Choroid plexus epithelial cell (primary cell): ENCODE measurements at regions not wholly inside any gene's neighbourhood (a gene's known extent, or its start where the extent isn't known, plus 50 kb on each side); places are given as distances from the start of the nearest gene placed in this dataset.

Source experiments
- DNase-seq: peaks from one replicate; pipeline ENCODE4 v3.0.0-alpha.2; 2010; ENCODE audit warnings: low read depth
- H3K4me3 ChIP-seq: 2 replicates; pipeline ENCODE4 v1.5.1; 2011; ENCODE audit warnings: low read depth, mild to moderate bottlenecking, control low read depth, low read length, moderate library complexity
- CTCF ChIP-seq: conservative IDR thresholded peaks from 2 replicates; pipeline ENCODE4 v1.5.1; 2011; ENCODE audit warnings: low read depth, mild to moderate bottlenecking, control low read depth, inconsistent platforms, low read length, moderate library complexity

- DNase-seq: no peak
- no peak overlapping the region for H3K4me3 ChIP-seq
- no peak for TF ChIP-seq CTCF
Observed at GRCh38 chr6:33957892-33958525, 154.2 kb upstream of the MLN start.

DNA sequence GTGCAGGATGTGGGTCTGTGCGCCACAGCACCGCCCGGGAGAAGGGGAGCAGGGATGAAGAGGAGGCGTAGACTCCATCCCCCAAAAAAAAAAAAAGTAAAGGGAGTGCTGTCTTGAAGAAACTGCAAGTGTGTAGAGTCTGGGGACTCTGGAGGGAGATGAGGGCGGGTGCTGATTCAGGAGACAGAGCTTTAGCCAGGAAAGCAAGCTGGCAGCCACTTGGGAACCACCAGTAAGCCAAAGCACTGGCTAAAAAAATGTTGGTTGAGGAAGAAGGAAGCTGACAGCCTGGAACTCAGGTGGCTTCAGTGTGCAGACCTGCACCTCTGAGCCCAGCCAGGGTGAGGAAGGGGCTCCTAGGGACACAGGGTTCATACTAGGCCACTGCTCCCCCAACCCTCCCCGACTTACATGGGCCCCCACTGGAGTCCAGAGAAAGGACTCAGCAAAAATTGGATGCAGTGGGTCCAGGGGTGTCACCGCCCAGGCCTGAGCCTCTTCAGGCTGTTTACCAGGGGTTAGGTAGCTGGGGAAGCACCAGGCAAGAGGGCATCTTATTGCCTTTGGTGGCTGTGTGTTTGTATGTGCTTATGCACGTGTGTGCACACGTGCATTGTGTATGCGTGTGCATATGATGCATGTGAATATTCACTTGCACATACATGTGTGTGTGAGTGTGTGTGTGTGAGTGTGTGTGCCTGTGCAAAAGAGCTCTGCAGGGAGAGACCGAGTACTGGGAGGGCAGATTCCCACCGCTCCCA, 153.5 kb upstream of the MLN start:
- DNase-seq: no peak
- H3K4me3 ChIP-seq: no peak overlapping the region

DNA sequence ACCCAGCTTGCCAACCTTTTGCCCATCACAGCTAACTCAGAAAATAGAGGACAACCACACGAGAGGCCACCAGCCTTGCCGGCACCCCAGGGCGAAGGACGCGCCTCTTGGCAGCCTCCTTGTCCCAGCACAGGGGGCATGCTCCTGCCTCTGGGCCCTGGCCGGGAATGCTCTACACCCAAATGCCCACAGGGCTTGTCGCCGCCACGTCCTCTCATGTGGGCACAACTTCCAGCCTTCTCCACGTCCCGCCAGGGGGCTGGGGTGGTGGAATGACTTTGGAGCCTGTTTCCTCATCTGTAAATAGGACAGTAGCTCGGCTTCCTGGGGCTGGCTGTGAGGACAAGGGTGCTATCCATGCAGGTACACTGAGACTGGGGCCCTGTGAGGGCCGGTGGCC, 152.4 kb upstream of the MLN start:
- no peak for DNase-seq
- no peak overlapping the region for H3K4me3 ChIP-seq
- no peak for TF ChIP-seq CTCF

More for the DNA sequence above, 153.5 kb upstream of the MLN start:
- no peak for TF ChIP-seq CTCF

DNA sequence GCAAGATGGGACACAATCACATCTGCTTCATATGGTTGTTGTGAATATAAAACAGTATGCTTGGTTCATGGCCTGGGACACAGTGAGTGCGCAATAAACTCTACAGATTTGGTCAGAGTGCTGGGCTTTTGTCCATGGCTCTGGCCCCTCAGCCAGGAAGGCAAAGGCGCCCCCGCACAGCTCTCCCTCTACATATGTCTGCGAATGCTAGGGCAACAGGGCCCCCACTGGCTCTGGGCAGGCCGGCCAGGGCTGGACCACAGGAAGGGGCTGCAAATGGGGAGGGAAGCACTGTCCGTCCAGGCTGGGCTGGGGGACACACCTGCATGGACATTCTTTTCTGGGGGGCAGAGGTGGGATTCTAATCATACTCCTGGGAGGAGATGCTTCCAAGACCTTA, 151.8 kb upstream of the MLN start:
- no peak for DNase-seq
- TF ChIP-seq CTCF: no peak
- H3K4me3 ChIP-seq: no peak overlapping the region

DNA sequence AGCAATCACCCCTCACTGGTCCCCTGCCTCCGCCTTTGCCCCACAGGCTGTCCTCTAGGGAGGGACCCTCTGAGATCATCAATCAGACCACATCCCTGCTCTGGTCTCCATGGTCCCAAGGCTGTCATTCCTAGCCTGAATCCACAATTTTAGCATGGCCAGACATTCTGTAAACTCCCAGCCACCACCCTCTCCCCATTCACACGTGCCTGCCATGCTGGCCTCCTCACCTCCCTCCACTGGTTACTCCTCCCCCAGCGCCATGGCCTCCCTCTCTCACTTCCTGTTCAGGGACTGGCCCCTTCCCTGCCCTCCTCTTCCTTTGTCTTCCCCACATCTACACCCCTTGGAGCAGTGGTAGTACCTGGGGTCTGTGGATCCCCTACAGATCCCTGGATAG, 150.7 kb upstream of the MLN start:
- H3K4me3 ChIP-seq: no peak overlapping the region
- TF ChIP-seq CTCF: no peak
- no peak for DNase-seq

DNA sequence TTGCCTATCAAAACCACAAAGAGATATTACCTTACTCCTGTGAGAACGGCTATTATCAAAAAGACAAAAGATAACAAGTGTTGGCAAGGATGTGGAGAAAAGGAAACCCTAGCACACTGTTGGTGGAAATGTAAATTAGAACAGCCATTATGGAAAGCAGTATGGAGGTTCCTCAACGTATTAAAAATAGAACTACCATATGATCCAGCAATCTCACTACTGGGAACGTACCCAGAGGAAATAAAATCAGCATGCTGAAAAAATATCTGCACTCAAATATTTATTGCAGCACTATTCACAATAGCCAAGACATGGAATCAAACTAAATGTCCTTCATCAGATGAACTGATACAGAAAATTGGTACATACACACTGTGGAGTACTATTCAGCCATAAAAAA, 149.4 kb upstream of the MLN start:
- no peak overlapping the region for H3K4me3 ChIP-seq
- no peak for DNase-seq
- TF ChIP-seq CTCF: no peak

GRCh38 chr6:33952016-33952415, 148.2 kb upstream of the MLN start:
- TF ChIP-seq CTCF: no peak
- DNase-seq: no peak
- H3K4me3 ChIP-seq: no peak overlapping the region
